Occipital lobe (tissue), 1 donor: ENCODE measurements at regions not wholly inside any gene's neighbourhood (a gene's known extent, or its start where the extent isn't known, plus 50 kb on each side); places are given as distances from the start of the nearest gene placed in this dataset.

Source experiments
- DNase-seq: peaks from one replicate; lab custom pipeline; 2025; lab: John Stamatoyannopoulos, UW

GRCh38 chr1:209057901-209058300 is 525.6 kb upstream of the CAMK1G start:
- no peak for DNase-seq

- no peak for DNase-seq
These were observed 524.1 kb upstream of the CAMK1G start for GRCh38 chr1:209059376-209059775.

GRCh38 chr1:209059981-209060380 is 523.5 kb upstream of the CAMK1G start:
- no peak for DNase-seq

GRCh38 chr1:209062081-209062620 is 521.4 kb upstream of the CAMK1G start:
- no peak for DNase-seq

DNA sequence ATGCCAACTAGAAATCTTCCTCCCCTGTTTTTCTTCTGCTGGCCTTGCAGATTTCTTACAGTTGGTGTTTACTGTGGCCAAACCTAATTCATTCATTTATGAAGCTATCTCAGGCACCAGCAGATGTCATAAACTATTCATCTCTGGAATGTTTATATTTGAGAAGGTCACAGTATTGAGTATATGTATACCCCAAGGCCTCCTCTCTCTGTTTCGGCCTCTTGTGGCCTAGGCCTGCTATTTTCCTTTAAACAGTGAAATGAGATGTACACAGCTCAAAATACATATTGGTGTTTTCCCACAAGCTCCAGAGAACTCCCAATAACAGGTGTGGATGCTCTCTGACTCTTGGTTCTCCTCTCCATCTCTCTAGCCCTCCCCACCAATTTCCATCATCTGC is 520.7 kb upstream of the CAMK1G start:
- no peak for DNase-seq

GRCh38 chr1:209063767-209064659 is 519.5 kb upstream of the CAMK1G start:
- no peak for DNase-seq

- DNase-seq: no peak
These were observed 518.4 kb upstream of the CAMK1G start for GRCh38 chr1:209064850-209065706.

GRCh38 chr1:209072481-209072880 is 511.0 kb upstream of the CAMK1G start:
- DNase-seq: no peak

DNA sequence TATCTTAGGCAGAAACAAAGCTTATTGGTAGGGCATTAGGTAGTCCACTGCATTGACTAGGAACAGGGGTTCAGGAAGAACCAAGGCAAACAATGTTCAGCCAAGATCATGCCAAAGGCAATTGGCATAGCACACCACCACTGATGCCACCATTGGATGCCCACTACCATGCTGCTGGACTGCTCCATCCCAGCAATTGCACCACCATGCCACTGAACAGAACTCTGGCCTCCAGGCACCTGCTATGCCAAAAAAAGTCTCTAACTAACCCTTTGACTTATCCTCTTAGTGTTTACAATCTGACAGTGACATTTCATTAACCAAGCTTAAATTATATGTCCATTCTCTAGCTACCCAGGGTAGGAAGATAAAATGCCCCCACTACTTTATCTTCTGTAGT is 509.6 kb upstream of the CAMK1G start:
- no peak for DNase-seq

- DNase-seq: no peak
These were observed 508.8 kb upstream of the CAMK1G start for GRCh38 chr1:209074575-209075250.

DNA sequence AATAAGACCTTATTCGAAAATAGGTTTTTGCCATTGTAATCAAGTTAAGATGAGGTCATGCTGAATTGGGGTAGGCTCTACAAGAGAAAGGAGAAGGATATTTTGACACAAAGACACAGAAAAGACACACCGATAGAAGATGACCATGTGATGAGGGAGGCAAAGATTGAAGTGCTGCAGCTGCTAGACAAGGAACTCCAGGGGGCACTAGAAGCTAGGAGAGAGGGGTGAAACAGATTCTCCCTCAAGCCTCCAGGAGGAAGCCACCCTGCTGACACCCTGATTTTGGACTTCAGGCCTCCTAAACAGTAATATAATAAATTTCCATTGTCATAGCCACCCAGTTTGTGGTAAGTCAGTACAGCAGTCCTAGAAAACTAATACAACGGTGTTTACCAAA is 506.8 kb upstream of the CAMK1G start:
- DNase-seq: no peak

DNA sequence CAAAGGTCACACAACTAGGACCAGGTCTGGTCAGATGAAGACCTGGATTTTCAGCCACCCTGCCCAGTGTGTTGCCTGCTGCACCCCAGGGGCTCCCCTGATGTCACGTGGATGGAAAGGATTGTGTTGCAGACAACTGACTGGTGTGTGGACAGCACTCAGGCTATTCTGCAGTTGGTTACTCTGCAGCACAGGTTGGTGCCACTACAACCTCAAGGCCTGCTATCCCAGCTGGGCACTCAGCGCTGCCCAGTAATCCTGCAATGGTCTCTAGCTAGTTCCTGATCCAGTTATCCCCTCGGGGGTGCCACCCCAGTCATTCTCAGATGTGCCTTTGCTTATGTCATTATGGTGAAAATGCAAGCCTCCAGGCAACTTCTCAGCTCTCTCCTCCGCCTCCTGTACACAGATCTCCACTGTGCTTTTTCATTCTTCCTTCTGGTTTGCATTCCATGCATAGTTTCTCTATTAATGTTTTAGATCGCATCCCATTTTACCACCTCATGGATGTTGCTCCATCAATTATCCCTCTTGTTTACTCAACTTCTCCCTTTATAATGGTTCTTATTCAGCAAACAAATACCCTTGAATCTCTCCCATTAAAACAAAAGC is 503.2 kb upstream of the CAMK1G start:
- DNase-seq: no peak

GRCh38 chr1:209086486-209087192 is 496.9 kb upstream of the CAMK1G start:
- no peak for DNase-seq

GRCh38 chr1:209094384-209094783 is 489.1 kb upstream of the CAMK1G start:
- no peak for DNase-seq

GRCh38 chr1:209095627-209096595 is 487.6 kb upstream of the CAMK1G start:
- DNase-seq: no peak

- no peak for DNase-seq
These were observed 483.1 kb upstream of the CAMK1G start for GRCh38 chr1:209100460-209100859.

DNA sequence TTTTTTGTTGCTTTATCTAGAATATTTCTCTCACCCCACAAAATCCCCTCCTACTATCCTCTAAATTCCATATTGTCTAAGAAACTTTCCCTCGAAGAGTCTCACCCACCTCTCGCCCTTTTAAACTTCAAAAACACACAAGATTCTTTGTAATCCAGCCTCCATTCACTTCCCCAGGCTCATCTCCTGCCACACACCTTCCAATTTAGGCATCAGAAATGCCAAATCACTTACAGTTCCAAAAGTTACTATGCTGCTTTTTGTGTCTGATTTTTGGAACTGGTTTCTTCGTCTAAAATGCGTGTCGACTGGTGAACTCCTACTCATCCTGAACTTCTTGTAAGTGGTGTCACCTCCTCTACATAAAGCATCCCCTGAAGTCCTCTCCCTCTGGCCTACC is 482.4 kb upstream of the CAMK1G start:
- no peak for DNase-seq

DNA sequence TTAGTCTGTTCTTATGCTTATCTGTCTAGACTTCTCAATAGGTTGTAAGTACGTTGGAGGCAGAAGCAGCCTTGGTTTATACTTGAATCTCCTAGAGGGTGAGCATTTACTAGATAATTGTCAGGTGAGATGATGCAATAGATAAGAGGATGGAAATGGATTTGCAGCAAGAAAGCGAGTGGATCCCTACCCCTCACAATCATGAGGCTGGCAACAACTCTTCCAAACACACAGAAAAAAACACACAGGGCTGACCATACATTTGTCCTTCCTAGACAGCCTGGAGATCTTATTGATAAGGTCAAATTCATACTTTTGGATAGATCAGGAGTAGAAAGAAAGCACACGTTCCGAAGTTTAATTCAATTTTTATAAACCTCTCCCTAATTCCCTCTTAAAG is 481.4 kb upstream of the CAMK1G start:
- DNase-seq: no peak

DNA sequence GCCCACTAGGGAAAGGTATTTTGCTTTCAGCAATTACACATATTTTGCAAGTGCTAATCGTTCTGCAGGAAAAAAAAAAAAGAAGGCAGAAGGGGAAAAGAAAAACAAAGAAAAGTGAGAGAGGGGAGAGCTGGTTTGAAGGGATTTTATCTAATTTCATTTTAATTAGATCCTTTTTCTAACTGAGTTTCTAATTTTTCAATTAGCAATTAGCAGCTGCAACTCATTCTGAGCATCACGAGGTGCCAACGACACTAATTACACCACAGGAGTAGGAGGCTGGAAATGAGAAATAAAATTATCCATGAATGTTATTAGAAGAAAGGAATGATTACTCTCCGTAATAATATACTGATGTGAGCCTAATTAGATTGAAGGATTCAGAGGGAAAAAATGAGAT is 481.0 kb upstream of the CAMK1G start:
- DNase-seq: no peak
